ENCODE measurements at regions not wholly inside any gene's neighbourhood (a gene's known extent, or its start where the extent isn't known, plus 50 kb on each side); places are given as distances from the start of the nearest gene placed in this dataset.
"Not testable (repeated sequence)": the region's sequence is repeated elsewhere in the genome, so short reads cannot be mapped to it uniquely, and the experiment has no call there.

- Histone ChIP-seq H3K27ac (no peak overlapping the region), H3K27me3 (no peaks in the 10 kb centered on the region), H3K4me1 (no peaks in the 10 kb centered on the region), H3K9me3 (no peaks in the 10 kb centered on the region), H3K4me3 (no peak overlapping the region), H3K36me3 (no peaks in the 10 kb centered on the region)
- TF ChIP-seq POLR2A (IDR thresholded peaks at IDR 0.05), result no peak
- TF ChIP-seq CTCF (IDR thresholded peaks at IDR 0.05), result no peak
- TF ChIP-seq POLR2AphosphoS5 (IDR thresholded peaks at IDR 0.05; ENCODE audit: insufficient read depth in 1 of 2, low read depth in 1 of 2), result no peak
- no peak for DNase-seq (ENCODE audit: extremely low spot score in 2 of 2)
- intact Hi-C loops (cut with DNase I), result no loop called here
Measured at GRCh38 chr4:29734343-29735213, 985.6 kb upstream of the PCDH7 start.

GRCh38 chr4:29756966-29757365 lies 963.2 kb upstream of the PCDH7 start:
- Histone ChIP-seq H3K9me3 (no peaks in the 10 kb centered on the region), H3K27ac (no peak overlapping the region), H3K27me3 (no peaks in the 10 kb centered on the region), H3K4me1 (no peaks in the 10 kb centered on the region), H3K4me3 (no peak overlapping the region), H3K36me3 (no peaks in the 10 kb centered on the region)
- TF ChIP-seq POLR2A (IDR thresholded peaks at IDR 0.05), result no peak
- no peak for TF ChIP-seq CTCF (IDR thresholded peaks at IDR 0.05)
- TF ChIP-seq POLR2AphosphoS5 (IDR thresholded peaks at IDR 0.05; ENCODE audit: insufficient read depth in 1 of 2, low read depth in 1 of 2), result no peak
- intact Hi-C loops (cut with DNase I), result no loop called here
- no peak for DNase-seq (ENCODE audit: extremely low spot score in 2 of 2)

- H3K9me3 ChIP-seq, result no peaks in the 10 kb centered on the region
- no peak overlapping the region for H3K4me3 ChIP-seq
- H3K36me3 ChIP-seq, result no peaks in the 10 kb centered on the region
- DNase-seq (ENCODE audit: extremely low spot score in 2 of 2), result no peak
- no peak for TF ChIP-seq CTCF (IDR thresholded peaks at IDR 0.05)
- TF ChIP-seq POLR2AphosphoS5 (IDR thresholded peaks at IDR 0.05; ENCODE audit: insufficient read depth in 1 of 2, low read depth in 1 of 2), result no peak
- no peak for TF ChIP-seq POLR2A (IDR thresholded peaks at IDR 0.05)
- H3K27me3 ChIP-seq, result no peaks in the 10 kb centered on the region
- intact Hi-C loops (cut with DNase I), result no loop called here
- H3K27ac ChIP-seq, result no peak overlapping the region
- no peaks in the 10 kb centered on the region for H3K4me1 ChIP-seq
Measured at GRCh38 chr4:29762151-29762550, 958.0 kb upstream of the PCDH7 start.

GRCh38 chr4:29770627-29771026 lies 949.5 kb upstream of the PCDH7 start:
- DNase-seq (ENCODE audit: extremely low spot score in 2 of 2), result no peak
- H3K36me3 ChIP-seq, result no peaks in the 10 kb centered on the region
- H3K27ac ChIP-seq, result no peak overlapping the region
- H3K4me1 ChIP-seq, result no peaks in the 10 kb centered on the region
- TF ChIP-seq POLR2AphosphoS5 (IDR thresholded peaks at IDR 0.05; ENCODE audit: insufficient read depth in 1 of 2, low read depth in 1 of 2) (no peak), POLR2A (IDR thresholded peaks at IDR 0.05) (no peak), CTCF (IDR thresholded peaks at IDR 0.05) (no peak)
- H3K27me3 ChIP-seq, result no peaks in the 10 kb centered on the region
- H3K9me3 ChIP-seq, result no peaks in the 10 kb centered on the region
- intact Hi-C loops (cut with DNase I), result no loop called here
- H3K4me3 ChIP-seq, result no peak overlapping the region

- DNase-seq (ENCODE audit: extremely low spot score in 2 of 2); H3K4me1 ChIP-seq; H3K4me3 ChIP-seq; H3K27ac ChIP-seq; H3K36me3 ChIP-seq; H3K9me3 ChIP-seq; intact Hi-C loops (cut with DNase I); H3K27me3 ChIP-seq: not testable (repeated sequence)
Measured at GRCh38 chr4:29788123-29788522, 932.0 kb upstream of the PCDH7 start.

Measured in vagina (tissue), 2 donors.